ENCODE measurements at regions not wholly inside any gene's neighbourhood (a gene's known extent, or its start where the extent isn't known, plus 50 kb on each side); places are given as distances from the start of the nearest gene placed in this dataset.
"Not testable (repeated sequence)": the region's sequence is repeated elsewhere in the genome, so short reads cannot be mapped to it uniquely, and the experiment has no call there.

DNA sequence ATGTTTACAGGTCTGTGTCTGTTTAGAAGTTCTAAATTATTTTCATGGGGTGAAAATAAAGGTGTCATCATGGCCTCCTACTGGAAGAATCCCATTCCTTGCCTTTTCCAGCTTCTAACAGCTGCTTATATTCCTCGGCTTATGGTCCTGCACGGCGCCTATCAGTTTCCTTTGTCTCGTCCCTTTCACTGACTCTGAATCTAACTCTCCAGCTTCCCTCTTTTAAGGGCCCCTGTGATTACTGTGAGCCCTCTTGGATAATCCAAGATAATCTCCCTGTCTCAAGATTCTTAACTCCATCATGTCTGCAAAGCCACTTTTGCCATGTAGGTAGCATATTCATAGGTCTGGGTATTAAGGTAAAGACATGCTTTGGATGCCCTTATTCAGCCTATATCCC, 441.0 kb upstream of the ERCC4 start:
- DNase-seq = no peak

DNA sequence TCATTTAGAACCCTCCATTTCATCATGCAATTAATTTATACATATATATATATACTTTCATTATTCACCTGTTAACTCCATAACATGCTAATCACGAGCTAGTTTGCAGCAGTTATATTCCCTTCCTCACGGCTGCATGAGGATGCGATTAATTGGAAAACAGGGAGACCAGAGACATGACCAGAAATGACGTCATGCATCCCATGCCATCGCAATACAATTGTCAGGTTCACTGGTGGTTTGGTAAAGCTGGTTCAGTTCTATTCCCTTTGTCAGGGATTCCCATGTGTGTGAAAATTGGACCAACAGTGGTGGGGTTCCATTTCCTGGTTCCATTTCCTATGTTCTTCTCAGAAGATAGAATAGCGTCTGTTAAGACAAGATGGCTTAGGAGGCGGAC, 440.4 kb upstream of the ERCC4 start:
- no peak for DNase-seq

DNA sequence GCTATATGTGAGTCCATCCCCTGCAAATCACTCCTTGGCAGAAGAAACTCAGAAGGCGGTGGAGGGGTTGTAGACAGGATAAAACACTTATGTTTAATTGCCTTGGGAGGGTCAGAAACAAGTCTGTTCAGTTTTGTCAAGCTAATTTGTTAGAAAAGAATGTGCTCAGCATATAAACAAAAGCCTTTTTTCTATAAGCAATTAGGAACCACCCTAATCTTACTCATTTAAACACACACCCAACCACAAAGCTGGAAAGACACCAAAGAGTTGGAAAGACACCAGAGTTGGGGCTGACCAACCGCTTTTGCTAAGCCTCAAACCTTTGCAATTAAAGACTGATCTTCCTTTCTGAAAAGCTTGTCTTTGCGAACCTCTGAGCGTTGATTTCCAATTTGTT, 439.2 kb upstream of the ERCC4 start:
- DNase-seq = no peak

GRCh38 chr16:13483121-13483520, 436.8 kb upstream of the ERCC4 start:
- no peak for DNase-seq

DNA sequence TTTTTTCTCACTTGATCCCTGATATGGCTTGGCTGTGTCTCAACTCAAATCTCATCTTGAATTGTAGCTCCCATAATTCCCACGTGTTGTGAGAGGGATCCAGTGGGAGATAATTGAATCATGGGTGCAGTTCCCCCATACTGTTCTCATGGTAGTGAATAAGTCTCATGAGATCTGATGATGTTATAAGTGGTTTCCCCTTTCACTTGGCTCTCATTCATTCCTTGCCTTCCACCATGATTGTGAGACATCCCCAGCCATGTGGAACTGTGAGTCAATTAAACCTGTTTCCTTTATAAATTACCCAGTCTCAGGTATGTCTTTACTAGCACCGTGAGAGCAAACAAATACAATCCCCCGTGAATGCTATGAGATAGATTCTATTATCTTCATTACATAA, 430.5 kb upstream of the ERCC4 start:
- DNase-seq = not testable (repeated sequence)

DNA sequence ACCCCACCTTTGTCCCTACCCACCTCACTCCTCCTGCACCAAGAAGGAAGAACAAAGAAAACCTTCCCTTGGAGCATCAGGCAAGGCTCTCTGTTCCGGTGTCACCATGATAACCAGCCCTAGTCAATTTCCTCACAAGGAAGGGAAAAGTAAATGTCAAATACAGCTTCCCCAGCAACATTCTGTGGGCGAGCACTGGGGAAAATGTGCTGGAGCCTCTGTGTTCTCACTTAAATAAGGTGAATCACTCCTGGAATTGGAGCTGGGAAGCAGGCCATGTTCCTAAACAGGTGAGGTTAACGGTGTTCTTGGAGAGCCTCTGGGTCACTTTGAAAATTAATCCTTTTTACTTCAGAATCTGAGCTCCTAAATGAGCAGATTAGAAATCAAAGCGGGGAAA, 427.9 kb upstream of the ERCC4 start:
- no peak for DNase-seq

GRCh38 chr16:13503960-13504635, 415.9 kb upstream of the ERCC4 start:
- DNase-seq = no peak

GRCh38 chr16:13507530-13507929, 412.4 kb upstream of the ERCC4 start:
- no peak for DNase-seq

GRCh38 chr16:13510425-13511151, 409.4 kb upstream of the ERCC4 start:
- no peak for DNase-seq

DNA sequence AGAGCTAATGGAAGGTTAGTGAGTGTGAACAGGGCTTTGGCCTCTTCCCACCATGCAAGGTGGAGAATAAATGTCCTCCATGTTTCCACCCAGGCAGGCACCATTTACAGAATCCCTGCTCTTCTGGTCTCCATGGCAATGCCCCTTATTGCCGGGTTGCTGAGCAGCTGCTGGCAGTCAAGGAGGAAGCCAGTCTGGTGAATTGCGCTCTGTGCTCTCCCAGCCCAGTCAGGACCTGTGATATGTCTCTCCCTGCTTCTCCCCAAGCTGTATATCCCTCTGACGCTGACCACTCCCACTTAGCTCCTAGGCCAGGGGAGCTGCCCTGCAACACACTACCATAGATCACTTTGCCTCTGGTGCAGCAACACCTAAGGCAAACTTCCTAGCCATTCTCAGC, 402.1 kb upstream of the ERCC4 start:
- no peak for DNase-seq

DNA sequence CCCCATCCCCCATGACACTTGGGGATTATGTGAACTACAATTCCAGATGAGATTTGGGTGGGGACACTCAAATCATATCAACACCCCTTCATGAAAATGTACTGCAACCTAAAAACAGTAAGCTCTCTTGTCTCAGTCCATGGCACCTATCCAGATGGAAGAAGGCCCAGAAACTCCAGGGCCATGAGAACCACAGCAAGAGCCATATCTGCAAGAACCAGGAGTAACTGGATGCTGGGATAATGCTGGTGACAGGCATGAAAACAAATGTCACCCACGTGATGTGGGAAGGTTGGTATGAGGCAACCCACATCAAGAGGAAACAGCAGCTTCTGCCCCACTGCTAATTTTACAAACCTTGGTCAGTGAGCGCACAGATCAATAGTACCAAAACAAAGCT, 400.1 kb upstream of the ERCC4 start:
- DNase-seq = no peak

- no peak for DNase-seq
Observed at GRCh38 chr16:13521356-13521755, 398.6 kb upstream of the ERCC4 start.

DNA sequence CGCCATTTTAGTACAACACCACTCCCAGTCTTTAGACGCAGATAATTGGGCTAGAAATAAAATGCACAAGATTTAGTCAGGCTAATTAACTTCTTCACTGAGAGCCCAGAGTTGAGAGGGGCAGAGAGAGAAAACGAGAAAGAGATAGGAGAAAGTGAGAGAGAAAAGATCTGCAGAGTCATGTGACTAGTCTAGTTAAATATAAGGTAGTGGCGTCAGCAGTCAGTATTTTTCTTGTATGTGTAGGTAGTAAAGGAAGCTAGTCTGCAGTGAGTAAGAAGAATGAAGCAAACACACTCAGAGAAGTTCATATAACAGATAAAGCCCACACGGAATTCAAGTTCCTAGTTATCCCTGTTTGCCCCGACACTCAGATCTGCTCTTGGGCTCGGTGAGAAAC, 392.6 kb upstream of the ERCC4 start:
- DNase-seq = no peak

DNA sequence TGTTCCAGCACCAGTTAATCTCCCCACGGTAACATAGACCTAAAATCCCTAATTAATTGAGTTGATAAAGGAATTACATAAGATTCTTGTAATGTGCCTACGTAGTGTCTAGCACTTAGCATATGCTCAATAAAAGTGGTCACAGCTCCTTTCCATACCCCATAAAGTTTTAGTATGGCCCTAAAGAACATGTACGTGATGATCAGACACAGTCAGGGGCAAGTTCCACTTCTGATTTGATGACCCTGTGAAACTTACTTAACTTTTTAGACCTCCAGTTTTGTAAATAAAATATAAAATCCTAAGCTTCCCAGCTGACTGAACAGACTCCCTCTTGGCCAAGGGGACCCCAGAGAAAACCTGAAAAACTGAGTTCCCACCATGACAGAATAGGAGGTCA, 391.3 kb upstream of the ERCC4 start:
- DNase-seq = no peak

- no peak for DNase-seq
Observed at GRCh38 chr16:13529193-13529982, 390.6 kb upstream of the ERCC4 start.

GRCh38 chr16:13540771-13541170, 379.2 kb upstream of the ERCC4 start:
- no peak for DNase-seq

DNA sequence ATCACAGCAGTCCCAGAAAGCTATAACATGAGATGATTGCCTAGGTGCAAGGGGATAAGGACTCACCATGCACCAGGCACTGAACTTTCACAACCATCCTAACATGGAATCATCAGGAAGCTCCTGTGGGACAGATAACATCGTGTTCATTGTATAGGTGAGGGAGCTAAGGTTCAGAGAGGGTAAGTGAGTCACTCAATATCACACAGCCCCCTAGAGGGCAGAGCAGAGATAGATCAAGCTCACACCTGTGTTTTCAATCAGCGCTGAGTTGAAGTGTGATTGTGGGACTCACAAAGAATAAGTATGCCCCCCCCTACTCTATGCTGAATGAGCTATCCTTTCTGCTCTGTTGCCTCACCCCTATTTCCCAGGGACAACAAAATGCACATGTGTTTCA, 377.7 kb upstream of the ERCC4 start:
- no peak for DNase-seq

DNA sequence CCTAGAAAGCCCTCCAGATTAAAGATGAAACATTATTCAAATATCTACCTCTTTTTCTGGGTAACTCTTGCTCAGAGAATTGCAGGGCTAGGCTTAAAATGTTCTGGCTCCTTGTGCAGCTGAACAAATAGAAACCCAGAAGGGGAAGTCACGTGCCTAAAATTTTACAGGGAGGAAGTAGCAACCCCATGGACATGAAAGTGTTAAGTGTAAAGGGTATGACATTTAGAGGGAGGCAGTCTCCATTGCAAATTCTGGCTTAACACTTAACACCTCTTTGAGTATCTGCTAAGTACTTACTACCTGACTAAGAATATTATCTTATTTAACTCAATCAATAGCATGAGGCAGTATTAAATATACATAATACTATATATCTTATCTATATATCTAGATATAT, 376.1 kb upstream of the ERCC4 start:
- no peak for DNase-seq

DNA sequence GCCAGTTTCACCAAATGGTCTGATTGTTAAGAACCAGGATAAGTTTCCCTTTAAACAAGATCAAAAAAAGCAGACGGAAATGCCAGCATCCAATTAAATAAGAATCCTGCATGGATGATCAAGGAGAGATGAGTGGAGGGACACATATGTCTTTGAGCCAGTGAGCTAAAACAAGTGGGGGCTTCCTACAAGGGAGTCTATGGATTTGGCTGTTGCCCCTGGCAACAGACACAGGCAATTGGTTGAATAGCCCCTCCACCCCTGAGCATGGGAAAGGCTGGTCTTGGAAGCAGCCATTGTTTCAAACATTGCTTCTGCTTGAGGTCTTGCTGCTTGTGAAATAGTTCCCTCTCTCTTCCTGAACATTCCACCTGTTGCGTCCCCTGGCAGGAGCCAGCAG, 374.7 kb upstream of the ERCC4 start:
- DNase-seq = no peak

- no peak for DNase-seq
Observed at GRCh38 chr16:13550254-13550653, 369.7 kb upstream of the ERCC4 start.

DNA sequence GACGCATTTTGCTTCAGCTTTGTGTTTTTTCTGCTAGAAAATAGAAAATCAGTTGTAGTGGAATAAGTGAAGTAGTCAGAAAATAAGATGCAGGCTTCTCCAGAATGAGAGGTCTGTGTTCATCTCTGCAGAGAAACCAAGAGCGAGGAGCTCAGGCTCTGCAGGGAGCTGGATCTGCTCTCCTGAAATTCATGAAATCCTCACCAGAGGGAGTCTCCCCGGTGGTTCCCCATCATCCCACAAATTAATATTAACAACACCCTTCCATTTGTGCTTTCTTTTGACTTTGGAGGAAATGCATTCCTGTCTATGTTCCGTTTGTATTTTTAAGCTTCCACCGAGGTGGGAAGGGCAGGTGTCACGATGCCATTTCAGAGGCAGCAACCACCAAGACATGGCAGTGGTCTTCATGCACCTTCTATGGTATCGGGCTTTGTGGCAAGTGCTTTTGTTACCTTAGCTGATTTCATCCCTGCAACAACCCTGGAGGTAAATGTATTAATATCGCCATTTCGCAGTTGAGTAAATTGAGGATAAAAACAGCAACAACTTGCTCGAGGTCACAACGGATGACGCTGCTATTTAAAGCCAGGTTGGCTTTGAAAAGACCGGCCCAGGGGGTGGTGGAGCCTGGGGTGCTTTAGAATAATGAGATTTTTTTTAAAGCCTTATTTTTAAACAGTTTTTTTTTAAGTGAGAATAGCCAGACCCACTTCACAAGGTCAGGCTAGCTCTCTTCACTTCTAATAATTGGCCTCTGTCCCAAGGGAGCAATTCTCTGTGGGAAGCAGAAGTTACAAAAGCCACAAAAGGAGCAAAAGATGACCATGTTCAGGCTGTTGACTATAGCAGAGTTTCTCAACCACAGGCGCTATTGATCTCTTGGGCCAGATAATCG, 367.6 kb upstream of the ERCC4 start:
- DNase-seq = no peak

DNA sequence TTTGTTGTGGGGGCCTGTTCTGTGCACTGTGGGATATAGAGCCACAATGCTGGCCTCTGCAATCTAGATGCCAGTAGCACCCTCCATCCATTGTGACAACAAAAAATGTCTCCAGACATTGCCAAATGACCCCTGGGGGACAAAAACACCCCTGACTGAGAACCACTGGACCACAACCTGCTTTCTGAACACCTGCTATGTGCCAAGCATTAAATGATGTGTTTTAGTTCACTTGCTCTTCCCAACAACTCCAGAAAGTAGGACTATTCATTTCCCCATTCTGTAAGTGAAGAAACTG, 367.0 kb upstream of the ERCC4 start:
- no peak for DNase-seq

GRCh38 chr16:13553453-13553985, 366.4 kb upstream of the ERCC4 start:
- DNase-seq = no peak

Measured in CD4-positive, alpha-beta T cell treated with Interferon alpha-2 for 1 hour (primary cell).